HG02870 (cell line): ENCODE measurements at regions not wholly inside any gene's neighbourhood (a gene's known extent, or its start where the extent isn't known, plus 50 kb on each side); places are given as distances from the start of the nearest gene placed in this dataset.

Source experiments
- ATAC-seq: cut with Tn5 transposase; IDR thresholded peaks from one replicate; pipeline ENCODE4 v1.9.1; 2021; ENCODE audit warnings: mild to moderate bottlenecking, moderate library complexity; ENCODE audit not compliant: unreplicated experiment

DNA sequence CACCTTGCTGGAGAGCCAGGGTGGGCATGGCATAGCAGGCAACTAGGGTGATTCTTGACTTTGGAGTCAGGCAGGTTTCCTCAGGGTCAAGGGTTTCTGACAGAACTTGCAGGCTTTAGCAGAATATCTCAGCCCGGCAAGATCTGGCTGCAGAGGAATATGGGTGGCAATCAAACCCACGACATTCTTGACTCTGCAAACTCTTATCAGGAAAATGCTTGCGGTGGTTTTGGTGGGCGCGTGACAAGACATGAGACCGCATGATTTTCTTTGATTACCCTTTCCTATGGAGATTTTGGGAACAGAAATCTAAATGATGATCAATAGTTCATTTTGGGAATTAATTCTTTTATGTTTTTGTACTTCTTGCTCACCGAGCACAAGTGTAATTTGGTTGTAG is 449.5 kb downstream of the VRK1 start:
- no peak for ATAC-seq

- no peak for ATAC-seq
Measured at GRCh38 chr14:97248973-97249372, 451.8 kb downstream of the VRK1 start.

- no peak for ATAC-seq
Measured at GRCh38 chr14:97250931-97251330, 453.7 kb downstream of the VRK1 start.

DNA sequence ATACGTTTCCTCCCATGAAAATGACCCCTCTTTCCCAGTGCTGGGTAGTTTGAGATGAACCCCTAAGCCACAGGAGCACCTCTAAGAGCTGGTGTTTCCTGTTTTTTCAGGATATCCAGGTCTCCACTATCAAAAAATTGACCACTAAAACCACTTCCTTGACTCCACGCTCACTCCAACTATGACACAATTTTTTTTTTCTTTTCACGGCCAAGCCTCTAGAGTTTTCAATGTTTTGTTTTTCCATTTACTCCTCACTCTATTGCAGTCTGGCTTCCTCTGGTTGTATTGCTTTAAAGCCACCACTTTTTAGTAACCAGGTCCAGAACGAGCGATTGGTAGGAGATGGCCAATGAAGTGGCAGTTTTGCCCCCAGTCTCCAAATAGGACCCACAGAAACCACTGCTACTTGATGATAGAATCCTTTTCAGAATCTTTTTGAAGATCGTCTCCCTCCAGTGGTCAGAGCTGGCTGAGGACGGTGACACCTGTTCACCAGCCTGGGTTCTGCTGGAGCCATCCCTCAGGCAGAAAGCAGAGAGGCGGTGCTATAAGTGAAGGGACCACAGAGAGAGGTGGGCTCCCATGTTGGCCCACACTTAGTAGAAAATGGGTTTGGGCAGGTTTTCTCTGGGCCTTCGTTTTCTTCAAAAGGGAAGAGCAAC is 454.4 kb downstream of the VRK1 start:
- no peak for ATAC-seq

DNA sequence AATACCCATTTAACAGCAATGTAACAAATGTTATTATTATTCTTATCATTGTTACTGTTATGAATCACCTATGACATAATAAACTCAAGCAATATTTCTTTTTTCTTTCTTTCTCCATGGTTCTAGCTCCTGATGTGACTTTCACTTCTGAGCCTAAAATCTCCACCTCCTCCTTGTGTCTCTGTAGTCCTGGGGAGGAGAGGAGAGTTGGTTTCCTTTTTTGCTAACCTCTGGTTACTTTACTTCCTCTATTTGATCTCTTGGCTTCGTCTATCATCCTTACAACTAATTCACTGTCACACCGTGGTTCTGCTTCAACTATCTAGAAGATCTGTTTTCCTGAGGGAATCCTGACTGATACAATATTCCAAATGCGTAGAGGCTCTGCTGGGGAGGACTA is 456.6 kb downstream of the VRK1 start:
- no peak for ATAC-seq

DNA sequence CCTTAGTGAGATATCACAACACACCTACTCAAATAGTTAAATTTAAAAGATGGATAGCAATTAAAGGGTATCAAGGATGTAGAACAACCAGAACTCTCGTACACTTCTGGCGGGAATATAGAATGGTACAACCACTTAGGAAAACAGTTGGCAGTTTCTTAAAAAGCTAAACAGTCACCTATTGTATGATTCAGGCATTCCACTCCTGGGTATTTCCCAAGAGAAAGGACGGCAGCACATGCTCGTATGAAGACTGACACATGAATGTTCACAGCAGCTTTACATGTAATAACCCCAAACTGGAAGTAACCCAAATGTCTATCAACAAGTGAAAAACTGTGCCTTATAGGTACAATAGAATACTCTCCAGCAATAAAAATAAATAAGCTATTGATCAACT is 465.2 kb downstream of the VRK1 start:
- ATAC-seq: no peak

DNA sequence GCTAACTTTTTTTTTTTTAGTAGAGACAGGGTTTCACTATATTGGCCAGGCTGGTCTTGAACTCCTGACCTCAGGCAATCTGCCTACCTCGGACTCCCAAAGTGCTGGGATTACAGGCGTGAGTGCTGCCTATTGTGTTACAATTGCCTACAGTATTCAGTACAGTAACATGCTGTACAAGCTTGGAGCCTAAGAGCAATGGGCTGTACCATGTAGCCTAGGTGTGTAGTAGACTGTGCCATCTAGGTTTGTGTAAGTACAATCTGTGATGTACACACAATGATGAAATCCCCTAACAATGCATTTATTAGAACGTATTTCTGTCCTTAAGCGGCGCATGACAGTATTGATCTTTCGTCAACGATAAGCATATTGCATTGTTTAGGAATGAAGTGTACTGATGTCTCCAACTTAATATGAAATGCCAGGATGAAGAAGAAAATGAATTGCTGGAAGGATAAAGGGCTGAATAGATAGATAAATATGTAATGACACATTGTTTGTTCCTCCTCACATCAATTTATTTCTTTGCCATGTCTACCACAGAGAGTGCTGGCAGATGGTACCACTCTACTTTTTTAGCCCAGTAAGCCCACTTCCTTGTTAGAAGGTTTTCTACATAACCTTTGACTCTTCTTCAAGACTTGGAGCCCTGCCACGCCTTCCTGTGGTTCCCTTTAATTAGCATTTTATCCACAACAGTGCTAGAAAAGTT is 467.5 kb downstream of the VRK1 start:
- ATAC-seq: no peak

GRCh38 chr14:97266653-97267052 is 469.5 kb downstream of the VRK1 start:
- no peak for ATAC-seq

- ATAC-seq: no peak
Measured at GRCh38 chr14:97267509-97267908, 470.3 kb downstream of the VRK1 start.

- ATAC-seq: no peak
Measured at GRCh38 chr14:97268097-97268496, 470.9 kb downstream of the VRK1 start.

DNA sequence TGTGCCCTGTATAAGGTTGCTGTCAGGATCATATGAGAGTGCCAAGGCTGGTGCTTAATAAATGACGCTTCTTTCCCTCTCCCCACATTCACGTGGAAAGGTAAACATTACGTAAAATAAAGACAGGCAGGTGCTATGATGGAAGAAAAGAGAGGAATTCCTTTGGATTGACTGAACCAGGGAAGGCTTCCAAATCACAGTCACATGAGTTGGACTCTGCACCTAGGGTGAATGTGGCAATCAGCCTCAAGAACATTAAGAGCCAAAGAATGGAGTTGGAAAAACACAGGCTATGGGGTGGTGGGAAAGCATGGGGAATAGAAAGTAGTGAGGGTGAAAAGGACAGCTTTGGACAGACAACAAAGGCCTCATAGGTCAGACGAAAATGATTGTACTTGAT is 473.1 kb downstream of the VRK1 start:
- ATAC-seq: no peak

GRCh38 chr14:97271451-97271960 is 474.3 kb downstream of the VRK1 start:
- ATAC-seq: no peak

GRCh38 chr14:97273540-97273939 is 476.4 kb downstream of the VRK1 start:
- ATAC-seq: no peak

DNA sequence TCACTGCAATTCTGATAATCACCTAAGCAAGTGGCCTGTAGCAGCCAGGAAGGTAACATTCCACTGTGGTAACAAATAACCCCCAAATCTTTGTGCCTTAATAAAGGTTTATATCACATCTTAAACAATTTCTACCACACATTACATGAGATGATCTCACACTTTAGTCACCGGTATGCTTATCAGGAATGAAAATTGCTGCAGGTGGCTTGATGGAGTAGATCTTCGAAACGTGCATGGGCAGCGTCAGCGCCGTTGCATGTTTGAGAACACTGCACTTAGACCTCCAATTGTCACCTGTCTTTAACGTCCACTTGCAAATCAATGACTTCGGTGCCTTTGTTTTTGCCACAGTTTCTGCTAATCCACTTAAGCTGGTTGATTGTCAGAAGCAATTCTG is 477.4 kb downstream of the VRK1 start:
- ATAC-seq: no peak

DNA sequence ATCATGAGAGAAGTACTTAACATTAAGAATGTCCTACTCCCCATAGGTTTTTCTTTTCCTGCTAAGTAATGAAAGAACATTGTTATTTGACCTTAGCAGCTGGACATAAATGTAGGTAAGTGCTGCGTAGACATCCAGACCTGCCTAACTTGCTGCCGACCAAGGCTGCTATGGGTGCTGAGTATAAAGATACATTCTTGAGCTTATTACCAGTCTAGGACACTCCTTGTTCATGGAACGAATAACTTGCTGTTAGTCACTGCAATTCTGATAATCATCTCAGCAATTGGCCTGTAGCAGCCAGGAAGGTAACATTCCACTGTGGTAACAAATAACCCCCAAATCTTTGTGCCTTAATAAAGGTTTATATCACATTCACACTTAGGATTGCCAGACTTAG is 478.1 kb downstream of the VRK1 start:
- ATAC-seq: no peak

DNA sequence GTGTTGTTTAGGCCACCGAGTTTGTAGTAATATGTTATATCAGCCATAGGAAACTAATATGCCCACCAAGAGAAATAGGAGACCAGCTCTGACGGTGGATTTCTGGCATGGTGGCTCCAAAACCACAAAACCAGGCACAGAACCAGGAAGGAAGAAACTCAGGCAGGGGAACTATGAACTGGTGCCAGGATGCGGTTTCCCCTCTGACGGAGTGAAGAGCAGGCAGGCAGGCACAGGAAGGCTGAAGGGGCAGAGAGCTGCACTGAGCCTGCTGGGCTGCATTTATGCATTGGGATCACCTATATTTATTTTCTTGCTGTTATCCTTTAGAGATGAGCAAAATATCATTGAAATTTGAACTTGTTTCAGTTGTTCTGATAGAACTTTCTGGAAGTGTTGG is 479.4 kb downstream of the VRK1 start:
- no peak for ATAC-seq

GRCh38 chr14:97277711-97278110 is 480.5 kb downstream of the VRK1 start:
- no peak for ATAC-seq

DNA sequence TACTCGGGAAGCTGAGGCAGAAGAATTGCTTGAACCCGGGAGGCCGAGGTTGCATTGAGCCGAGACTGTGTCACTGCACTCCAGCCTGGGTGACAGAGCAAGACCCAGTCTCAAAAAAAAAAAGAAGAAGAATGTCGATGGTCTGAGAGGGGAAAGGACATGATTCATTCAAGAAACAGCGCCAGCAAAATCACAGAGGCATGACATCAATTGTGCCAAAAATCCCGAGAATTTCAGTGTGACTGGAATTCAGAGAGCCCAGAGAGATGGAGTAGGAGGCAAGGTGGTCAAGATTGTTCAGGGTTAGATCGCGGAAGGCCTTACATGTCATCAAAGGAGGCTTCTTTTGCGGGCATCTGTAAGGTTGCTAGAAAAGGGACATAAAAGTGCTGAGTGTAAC is 483.3 kb downstream of the VRK1 start:
- no peak for ATAC-seq

DNA sequence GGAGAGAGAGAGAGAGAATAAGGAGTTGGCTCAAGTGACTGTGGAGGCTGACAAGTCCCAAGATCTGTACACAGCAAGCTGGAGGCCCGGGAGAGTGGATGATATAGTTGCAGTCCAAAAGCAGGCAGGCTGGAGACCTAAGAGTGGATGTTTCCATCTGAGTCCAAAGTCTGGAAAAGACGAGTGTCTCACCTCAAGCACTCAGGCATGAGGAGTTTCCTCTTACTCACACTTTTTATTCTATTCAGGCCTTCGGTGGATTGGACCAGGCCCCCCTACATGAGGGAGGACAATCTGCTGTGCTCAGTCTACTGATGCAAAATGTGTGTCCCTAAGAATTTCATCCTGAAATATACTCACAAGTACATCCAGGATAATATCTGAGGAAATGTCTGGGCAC is 484.6 kb downstream of the VRK1 start:
- ATAC-seq: no peak

DNA sequence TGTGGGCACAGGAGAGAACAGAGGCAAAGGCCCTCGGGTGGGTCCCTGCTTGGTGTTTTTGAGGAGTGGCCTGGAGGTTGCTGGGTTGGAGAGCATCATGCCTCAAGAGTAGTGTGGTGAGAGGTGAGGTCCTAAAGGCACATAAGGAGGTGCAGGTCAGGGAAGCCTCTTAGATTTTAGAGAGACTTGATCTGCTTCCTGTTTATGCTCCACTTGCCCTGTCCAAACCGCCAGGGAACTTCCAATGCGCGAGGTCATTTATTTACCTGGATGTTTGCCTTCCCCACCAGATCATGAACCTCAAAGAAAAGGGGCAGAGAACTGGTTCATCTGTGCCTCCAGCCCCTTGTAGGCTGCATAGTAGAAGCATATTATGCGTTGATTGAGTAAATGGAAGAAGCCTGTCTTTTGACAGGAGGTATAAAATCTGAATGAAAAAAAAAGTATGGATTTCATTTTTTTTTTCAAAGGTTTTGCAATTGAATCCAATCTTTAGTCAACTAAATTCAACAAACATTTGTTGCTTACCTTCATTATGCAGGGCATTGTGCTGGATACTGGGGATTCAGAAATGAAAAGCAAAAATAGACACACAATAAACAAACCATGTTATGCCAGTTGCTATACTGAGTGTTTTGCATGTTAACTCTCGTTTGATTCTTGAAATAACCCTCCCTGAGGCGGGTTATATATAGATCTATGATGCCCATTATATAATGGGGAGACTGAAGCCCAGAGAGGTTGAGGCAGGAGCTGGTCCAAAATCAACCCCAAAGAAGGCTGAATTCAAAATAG is 485.2 kb downstream of the VRK1 start:
- no peak for ATAC-seq

DNA sequence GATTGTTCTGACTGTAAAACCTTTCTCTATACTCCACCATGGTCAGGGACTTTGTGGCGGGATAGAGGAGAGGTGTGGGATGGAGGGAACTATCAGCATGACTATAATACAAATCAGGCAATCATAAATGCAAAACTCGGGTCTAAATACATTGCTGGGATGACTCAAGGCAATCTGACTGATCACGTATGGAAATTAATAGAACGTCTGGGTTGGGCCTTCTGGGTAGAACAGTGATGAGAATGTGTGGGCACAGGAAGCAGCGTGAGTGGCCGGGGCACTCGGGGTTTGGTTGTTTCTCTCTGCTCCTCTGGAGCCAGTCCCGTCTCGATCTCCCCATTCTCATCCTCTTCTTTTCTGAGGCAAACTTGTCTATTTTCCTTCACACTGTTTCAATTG is 485.8 kb downstream of the VRK1 start:
- no peak for ATAC-seq

DNA sequence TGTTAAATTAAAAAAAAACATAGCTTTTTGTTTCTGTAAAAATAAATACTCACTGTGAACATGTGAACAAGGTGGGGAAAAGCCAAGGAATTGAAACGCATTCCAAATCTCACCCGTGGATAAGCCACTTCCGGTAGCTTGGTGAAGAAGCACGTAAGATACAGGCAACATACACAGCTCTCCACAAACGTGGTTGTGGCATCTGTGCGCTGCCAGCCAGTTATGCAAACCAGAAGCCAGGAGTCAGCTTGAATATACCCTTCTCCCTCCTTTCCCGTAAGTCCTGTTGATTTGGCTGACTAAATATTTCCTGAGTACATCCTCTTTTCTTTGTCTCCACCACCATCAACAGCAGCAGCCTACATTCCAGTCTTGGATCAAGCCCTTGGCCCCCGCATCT is 486.2 kb downstream of the VRK1 start:
- no peak for ATAC-seq
